SK-N-MC (cell line): ENCODE measurements at regions not wholly inside any gene's neighbourhood (a gene's known extent, or its start where the extent isn't known, plus 50 kb on each side); places are given as distances from the start of the nearest gene placed in this dataset.

Experiments
- EZH2 ChIP-seq: fragments of 200-600 bp; sonication (generic); IDR thresholded peaks from one replicate; pipeline ENCODE4 v1.6.1; 2017; ENCODE audit warnings: antibody characterized with exemption
- POLR2AphosphoS5 ChIP-seq: IDR thresholded peaks from 2 replicates; pipeline ENCODE4 v1.6.1; 2012; ENCODE audit warnings: mild to moderate bottlenecking, low read depth, low read length, borderline replicate concordance

DNA sequence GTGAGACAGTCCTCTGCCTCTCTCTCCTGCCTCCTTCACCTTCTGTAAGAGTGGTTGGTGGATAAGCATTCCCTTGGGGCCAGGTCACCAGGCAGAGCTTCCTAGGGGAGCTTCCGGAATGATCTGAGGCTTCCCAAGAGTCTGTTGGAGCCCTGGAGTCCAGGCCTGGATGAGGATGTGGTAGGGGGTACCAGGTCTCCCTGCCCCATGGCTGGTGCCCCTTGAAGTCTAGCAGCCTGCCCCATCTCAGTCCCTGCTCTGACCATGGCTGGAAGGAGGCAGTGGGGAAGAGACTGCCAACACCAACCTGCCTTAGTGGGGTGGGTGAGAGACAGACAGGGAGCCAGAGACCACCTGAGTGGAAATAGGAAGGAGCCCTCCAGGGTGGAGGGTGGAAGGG is 1316.9 kb downstream of the UQCRFS1 start:
- TF ChIP-seq POLR2AphosphoS5 (no peak), EZH2 (no peak)
